Endometrium (tissue), 2 donors: ENCODE measurements at regions not wholly inside any gene's neighbourhood (a gene's known extent, or its start where the extent isn't known, plus 50 kb on each side); places are given as distances from the start of the nearest gene placed in this dataset.
"Not testable (repeated sequence)": the region's sequence is repeated elsewhere in the genome, so short reads cannot be mapped to it uniquely, and the experiment has no call there.

Experiments
- FAIRE-seq: peaks from 2 replicates; lab custom pipeline; 2012; peaks lifted over from hg19 to GRCh38; lab: Jason Lieb, UNC
- donor health status: control.
- donor health status: control.

DNA sequence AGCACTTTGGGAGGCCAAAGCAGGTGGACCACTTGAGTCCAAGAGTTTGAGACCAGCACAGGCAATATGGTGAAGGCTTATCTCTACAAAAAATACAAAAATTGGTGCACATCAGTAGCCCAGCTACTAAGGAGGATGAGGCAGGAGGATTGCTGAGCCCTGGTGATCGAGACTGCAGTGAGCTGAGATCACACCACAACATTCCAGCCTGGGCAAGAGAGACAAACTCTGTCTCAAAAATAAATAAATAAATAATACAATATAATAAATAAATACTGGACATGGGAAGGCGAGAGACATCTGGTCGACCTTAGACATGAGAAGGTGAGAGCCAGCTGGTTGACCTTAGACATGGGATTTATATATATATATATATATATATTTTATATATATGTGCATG, 119.8 kb upstream of the SLC38A4 start:
- FAIRE-seq, result no peak

DNA sequence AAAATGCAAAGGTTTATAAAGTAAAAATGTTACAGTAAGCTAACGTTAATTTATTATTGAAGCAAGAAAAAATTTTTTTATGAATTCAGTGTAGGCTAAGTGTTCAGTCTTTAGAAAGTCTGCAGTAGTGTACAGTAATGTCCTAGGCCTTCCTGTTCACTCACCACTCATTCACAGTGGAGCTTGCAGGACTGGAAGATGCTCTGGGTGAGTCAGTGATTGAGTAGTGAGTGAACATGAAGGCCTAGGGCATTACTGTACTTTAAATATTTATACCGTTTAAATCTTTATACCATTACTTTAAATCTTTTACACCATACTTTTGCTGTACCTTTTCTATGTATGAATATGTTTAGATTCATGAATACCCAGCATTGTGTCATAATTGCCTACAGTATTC, 120.3 kb upstream of the SLC38A4 start:
- FAIRE-seq, result no peak

DNA sequence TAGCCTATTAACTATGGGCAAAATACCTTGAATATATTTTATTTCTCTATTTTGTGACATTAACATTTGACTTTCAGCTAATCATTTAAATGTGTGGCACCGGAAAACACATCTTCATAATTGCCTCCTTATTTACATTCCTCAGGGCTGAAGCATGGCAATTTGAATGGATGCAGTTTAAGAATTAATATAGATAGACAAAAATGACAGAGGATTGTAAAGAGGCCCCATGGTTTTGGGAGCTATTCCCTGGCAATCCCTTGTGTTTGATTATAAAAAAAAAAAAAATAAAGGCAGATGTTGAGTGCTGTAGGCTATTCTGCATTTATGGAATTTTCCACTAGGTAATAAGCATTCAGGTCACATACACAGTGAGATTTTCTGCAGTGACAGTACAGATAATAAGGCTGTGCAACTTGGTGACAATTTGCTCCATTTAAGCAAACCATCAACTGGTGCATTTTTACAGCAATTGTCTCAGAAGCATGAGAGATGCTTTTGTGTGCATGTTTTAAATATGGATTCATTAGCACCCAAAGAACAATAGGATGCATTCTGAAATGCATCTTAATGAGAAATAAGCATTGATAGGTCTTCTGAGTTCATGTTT, 123.2 kb upstream of the SLC38A4 start:
- no peak for FAIRE-seq

DNA sequence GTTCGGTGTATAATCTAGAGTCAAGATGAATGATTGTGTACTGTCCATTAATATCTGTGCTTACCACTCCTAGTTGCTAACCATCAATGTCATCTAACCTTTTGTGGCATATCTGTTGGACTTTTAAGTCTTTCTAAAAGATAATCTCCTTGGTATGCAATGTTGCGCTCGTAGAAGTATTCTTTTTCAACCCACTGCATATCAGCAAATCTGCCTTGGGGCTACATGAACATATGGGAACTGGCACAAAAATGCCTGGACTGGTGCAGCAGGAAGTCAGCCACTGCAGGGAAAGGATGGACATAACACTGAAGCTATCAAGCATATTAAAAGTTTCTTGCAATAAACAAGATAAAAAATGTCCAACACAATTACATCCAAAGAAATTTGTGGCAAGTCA, 124.3 kb upstream of the SLC38A4 start:
- no peak for FAIRE-seq

DNA sequence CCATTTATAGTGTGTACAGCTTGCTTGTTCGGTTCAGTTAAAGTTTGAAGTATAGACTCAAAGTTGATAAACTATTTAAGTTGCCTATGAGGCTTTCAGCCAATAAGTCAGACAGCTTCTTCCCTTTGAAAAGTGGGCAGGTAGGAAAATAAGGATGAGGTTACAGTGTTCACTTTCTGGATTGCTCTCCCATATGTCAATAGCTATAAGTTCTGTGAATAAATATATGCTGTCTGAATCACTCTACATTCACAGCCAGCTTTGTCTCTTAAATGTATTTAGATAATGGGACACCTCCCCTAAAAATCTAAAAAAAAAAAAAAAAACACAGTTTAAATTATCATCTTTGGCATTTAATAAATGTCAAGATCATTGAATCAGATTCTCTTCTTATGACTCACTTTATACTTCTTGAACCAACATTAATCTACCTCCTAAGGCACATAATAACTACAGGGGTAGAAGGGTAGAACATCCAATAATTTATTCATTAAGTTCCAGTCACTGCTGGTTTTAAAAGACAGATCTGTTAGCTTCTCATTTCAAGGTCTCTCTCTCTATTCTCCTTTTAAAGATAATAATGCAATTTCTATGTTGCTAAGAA, 126.4 kb upstream of the PCED1B start:
- no peak for FAIRE-seq

DNA sequence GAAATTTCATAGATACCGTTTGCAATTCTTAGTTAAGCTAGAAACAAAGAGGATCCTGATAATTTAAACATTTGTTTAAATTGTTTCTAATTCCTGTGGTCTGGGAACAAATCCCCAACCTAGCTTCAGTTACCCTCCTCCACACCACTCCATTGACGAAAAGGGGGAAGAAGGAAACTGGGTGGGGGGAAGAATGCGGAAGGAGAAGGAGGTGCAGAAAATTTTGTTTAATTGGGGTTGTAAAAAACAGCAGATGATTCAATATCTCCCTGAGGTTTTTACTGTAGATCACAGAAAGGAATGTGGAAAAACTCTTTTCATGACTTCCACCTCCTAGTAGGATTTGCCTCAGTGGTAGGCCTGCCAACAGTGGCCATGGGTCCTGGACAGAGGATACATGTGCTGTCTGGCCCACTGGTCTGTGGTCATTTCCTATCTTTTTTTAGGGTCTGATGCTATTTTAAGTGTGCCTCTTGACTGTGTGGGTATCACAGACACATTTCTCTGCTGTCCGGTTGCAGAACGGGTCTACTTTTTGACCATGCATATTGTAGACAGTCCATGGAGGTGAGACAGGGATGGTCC, 122.9 kb upstream of the PCED1B start:
- no peak for FAIRE-seq

DNA sequence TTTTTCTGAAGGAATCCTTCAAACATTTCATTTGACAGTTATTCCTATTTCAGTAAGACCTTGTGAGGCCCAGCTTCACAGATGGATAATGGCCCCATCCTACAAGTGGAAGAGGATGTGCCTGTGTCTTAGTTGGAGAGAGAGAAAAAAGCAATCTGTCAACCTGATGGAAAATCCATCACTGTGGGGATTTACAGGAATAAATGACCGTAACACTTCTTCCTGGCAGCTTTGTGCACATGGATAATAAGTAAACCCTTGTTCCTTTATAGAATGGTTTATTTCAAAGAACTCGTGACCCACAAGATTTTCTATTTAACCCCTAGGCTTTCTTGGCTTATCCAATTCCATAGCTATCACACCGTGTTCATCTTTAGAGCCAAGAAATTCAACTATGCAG, 121.4 kb upstream of the PCED1B start:
- no peak for FAIRE-seq

DNA sequence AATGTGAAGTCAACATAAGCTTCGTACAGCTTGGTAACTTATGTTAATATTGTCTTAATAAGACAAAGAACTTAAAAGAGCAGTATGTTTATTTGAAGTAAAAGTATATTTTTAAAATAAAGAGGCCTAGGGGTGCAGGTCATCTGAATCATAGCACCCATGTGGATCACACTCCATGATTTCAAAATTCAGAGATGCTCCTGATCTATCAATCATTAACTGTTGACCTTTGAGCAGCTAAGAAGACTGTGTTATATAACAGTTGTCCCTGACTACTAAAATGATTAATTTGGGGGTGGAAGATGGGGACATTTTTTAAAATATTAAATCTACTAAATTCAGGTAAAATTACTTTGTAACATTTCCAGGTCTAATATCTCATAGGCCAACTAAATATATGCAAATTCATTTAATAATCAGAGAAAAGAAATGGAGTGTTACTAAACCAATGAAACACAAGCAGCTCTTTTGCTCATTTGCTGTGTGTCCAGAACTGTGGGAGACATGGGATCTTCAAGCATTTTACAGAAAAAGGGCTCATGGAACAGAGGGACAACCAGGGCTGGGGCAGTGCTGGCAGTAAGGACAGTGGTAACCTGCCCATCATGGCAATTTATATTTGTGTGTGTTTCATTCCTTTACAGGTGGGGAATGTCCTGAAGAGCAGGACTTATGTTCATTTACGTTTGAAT, 120.7 kb upstream of the PCED1B start:
- no peak for FAIRE-seq

DNA sequence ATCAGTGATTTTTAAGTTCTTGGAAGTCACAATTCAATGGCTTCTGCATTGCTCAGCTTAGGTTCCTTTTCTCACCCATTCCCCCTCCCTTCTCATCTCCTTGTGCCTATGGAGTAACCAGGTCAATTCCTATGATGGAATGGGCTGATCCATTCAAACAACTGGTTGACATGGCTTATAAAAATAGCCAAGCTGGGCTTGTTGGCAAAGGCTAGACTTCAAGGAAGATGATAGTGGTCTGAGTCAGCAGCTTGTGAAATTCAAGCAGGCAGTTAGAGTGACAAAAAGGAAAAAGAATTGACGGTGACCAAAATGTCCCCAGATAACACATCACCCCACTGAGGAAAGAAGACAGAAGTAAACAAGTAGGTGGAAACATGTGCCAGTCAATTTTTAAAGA, 119.9 kb upstream of the PCED1B start:
- no peak for FAIRE-seq

DNA sequence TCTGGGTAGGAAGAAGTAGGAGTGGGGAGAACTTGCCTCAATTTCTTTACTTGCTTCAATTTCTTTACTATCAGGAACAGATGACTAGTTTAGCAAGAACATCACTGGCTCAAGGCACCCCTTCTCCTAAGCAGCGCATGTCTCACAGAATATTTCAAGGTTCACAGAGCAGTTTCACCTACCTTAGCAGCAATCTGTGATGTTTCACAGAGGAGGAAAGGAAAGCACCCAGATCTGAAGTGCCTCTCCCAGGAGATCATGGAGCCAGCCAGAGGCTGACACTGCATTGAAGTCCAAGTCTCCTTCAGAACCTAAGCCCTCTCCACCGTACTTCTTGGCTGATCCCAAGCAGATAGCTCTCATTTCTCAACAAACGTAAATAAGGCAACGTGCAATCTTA, 118.7 kb upstream of the PCED1B start:
- no peak for FAIRE-seq

DNA sequence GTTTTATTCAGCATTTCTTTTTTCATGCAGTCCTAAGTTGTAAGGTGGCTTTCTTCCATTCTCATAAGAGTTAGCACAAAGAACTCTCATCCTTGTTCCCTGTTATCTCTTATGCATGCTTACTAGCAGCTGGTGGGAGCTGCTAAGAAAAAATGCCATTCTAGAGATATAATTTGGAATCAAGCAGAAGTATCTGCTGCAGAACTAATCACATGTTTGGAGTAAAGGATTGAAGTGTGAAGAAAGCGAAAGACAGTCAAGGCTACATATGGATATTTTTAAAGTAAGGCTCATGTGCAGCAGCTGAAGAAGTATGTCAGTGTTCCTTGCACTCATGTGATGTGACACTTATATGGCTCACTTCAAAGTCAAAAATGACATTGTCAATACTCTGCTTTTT, 116.2 kb upstream of the PCED1B start:
- FAIRE-seq, result no peak

DNA sequence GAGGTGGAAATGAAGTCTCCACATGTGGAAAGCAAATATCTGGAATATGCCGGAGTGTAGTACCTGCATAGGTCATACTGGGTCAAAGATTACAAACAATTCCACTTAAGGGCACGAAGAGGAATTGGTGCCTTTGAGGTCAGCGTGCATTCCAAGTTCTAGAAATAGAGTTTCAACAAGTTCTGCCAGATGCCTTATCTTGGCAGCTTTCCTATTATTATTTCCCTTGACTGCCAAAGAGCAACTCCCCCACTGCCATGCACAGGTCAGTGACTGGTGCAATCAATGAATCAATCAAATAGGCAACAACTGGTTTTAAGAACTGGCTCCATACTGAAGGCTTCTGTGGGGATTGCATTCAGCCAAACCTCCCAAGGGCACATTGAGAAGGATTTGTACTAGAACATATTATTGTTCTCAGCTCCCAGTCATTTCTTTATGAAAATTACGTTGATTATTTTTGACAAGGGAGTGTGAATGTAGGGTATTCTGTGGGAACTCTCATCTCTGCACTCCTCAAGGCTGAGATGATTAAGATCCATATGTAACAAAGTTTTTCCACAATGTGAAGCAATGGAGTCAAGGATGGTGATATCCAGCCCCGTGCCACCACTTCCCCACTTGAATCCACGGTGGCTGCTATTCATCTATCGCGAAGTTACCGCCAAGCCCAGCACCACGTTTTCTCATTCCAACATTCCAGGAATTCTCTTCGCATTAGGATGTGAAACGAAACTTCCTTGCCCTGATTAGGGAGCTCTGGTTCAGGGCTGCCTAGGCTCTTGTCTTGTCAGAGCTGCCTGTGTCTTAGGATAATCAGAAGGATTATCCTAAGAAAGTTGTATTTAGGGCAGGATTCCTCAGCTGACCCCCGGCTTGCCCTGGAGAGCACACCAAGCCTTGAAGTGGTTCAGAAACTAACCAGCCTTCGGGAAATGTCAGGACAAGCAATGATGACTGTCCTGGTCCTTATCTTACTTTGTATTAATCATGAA, 115.1 kb upstream of the PCED1B start:
- FAIRE-seq, result no peak

DNA sequence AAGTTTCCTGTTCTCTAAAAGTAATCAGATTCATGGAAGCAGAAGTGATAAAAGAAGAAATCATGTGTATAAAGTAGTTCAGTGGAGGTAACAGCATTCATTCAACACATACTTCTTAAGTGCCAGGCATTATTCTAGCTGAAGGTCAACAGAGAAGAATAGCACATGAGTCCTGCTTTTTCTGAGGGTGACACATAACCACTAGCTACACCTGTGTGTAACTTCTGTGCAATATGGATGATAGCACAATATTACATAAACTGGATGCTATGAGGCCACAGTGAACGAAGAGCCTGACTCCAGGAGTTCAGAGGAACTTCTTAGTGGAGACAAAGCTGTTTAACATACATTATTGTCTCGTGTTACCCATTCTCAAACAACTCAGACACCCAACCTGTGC, 114.3 kb upstream of the PCED1B start:
- FAIRE-seq, result no peak

DNA sequence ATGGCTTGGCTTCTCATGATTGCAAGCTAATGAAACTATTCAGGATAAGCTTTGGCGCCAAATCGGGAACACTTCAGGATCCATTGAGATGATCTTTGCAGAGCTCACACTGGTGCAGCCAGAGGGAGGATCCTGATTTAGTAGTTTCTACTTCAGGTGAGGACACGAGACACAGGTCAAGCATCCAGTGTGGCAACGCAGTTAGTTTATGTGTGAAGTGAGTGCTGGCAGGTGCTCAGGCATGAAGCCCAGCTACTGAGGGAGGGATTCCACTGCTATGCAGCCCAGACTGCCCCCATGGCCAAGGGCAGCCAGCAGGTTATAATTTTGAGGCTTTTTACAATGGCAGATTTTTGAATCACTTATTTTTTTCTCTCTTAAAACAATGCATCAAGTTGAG, 113.5 kb upstream of the PCED1B start:
- FAIRE-seq, result no peak

DNA sequence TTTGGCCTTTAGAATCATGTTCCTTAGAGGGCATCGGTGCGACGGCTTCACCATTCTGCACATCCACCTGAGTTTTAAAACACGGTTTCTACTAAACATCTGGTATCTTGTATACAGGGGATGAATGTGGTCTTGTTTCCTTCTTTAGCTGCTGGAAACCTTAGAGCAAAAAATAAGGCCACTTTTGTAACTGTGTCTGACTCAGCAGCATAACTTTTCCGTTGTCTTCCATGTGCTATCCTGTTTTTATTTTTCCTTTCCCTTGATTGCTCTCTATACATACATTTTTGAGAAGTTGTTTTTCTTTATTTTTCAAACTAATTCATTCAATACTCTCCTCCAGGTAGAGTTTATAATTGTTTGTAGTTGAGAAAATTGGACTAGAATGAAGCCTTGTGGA, 108.8 kb upstream of the PCED1B start:
- FAIRE-seq, result no peak

DNA sequence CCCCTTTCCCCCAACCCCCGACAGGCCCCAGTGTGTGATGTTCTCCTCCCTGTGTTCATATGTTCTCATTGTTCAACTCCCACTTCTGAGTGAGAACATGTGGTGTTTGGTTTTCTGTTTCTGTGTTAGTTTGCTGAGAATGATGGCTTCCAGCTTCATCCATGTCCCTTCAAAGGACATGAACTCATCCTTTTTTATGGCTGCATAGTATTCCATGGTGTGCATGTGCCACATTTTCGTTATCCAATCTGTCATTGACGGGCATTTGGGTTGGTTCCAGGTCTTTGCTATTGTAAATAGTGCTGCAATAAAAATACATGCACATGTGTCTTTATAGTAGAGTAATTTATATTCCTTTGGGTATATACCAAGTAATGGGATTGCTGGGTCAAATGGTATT, 105.5 kb upstream of the PCED1B start:
- not testable (repeated sequence) for FAIRE-seq

DNA sequence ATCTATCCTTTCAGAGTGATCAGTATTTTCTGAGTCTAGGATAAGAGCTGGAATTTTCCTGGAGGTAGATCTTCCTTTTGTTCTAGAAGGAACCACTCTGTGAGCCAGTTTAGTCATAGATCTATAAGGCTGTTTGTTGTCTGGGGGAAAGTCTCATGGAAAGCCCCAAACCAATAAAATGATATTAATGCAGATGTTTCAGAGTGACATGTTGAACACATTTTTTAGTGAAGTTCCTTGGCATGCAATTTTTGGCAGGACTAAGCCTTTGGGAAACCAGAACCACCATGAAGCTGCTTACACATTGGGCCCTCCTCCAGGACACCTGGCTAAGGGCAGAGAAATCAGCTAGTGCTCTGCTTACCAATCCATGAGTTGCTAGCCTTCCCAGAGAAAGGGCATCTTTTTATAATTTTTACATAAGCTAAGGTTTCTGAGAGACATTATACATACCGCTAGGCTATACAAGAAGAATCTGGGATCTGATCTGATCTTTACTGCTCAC, 101.5 kb upstream of the PCED1B start:
- FAIRE-seq, result no peak

DNA sequence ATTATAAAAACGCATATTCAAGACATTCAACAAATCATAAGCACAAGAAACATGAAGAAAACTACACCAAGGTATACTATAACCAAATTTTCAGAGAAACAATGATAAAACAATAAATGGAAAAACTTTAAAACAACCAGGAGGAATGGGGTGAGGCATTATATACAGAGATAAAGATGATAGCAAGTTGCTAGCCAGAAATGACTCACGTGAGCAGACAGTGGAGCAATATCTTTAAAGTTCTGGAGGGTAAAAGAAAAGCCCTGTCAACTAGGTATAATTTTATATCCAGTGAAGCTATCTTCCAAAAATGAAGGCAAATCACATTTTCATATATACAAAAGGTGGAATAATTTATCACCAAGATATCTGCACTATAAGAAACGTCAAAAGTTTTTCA, 97.8 kb upstream of the PCED1B start:
- no peak for FAIRE-seq

DNA sequence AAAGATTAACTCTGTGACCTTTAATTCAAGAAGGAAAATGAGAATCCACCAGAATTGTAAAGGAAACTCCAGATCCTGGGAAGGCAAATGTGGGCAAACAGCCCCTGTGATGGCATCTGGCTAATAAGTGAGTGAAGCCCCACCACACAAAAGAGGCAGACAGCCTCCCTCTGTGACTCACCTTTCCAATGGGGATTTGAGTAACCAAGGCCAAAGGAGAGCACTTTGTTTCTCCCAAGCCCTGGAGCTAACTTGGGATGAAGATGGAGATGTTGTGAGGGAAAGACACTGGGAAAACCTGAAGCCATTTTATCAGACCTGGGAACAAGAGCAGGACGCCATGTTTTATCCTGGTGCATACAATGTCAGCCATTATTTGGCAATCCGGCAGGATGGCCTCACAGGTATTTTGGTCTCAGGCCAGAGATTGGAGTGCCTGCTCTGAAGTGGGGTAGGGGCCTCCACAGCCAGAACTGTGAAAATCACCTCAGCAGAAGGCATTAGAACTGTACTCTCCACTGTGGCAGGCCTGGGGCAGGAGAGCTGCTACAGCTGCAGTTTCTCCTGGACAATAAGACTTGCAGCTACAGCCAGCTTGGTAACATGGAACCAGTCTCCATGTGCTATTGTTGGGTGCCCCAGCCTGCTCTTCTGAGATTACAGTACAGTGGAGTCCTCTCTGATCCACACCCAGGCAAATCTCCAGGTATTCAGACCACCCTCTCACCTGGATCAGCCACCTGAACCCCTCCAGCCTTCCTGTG, 96.6 kb upstream of the PCED1B start:
- no peak for FAIRE-seq

DNA sequence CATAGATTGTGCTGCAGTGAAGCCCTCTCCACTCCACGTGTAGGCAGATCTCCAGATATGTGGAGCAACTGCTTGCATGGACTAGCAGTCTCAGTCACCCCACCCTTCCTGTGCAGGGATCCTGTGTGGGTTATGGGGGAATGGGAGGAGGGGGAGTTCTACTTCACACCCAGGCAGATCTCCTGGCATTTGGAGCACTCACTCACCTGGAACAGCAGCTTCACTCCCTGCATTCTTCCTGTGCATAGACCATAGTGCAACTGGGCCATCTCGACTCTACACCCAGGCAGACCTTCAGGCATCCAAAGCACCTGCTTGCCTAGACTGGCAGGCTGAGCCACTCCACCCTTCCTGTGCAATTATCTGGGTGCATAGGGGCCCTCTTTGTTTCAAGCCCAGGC, 96.0 kb upstream of the PCED1B start:
- no peak for FAIRE-seq
